ENCODE measurements at regions not wholly inside any gene's neighbourhood (a gene's known extent, or its start where the extent isn't known, plus 50 kb on each side); places are given as distances from the start of the nearest gene placed in this dataset.

DNA sequence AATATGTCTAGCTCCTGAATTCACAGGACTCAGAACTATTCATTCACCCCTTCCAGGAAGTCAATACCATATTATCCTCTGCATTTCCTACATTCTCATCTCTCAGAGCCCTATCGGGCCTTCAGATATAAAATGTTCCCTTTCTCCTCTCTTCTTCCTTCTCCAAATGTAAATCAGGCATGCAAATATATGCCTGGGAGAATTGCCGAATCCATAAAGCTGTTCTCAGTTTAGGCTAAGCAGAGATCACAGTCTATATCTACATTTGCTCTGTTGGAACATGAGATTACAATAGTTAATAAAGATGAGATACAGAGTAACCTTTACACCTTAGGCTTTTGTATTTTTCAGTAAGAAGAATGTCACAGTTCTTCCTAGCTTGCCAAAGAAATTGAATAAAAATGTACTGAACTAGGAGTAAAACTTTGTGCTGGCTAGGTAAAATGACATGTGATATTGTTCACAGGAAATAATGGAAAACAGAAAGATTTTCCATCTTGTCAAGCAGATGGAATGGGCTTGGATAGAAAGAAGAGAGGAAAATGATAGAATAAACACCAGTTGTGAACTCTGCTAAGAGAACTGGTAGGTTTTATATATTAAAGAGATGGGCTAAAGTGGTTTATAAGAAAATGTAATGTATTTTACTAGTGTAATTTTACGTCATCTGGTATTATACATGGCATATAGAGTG is 161.5 kb downstream of the NRIP1 start:
- no peaks in the 10 kb centered on the region for H3K4me1 ChIP-seq (ENCODE audit: control insufficient read depth, insufficient read depth, low read length)
- H3K27ac ChIP-seq (ENCODE audit: insufficient read depth, low read depth, low read length, poor library complexity, severe bottlenecking) = no peak overlapping the region
- no peaks in the 10 kb centered on the region for H3K27me3 ChIP-seq (ENCODE audit: control insufficient read depth, insufficient read depth, low read length, poor library complexity, severe bottlenecking)
- H3K36me3 ChIP-seq (ENCODE audit: control insufficient read depth, insufficient read depth, low read length) = no peaks in the 10 kb centered on the region
- 90 to 96% methylated on average over 3 of the region's 3 CpGs for WGBS, 2 experiments
- no peak overlapping the region for H3K4me3 ChIP-seq (ENCODE audit: insufficient read depth, low read depth, low read length)
- H3K9me3 ChIP-seq (ENCODE audit: control insufficient read depth, low read length) = no peaks in the 10 kb centered on the region

GRCh38 chr21:14901482-14901958 is 163.3 kb downstream of the NRIP1 start:
- Histone ChIP-seq H3K9me3 (ENCODE audit: control insufficient read depth, low read length) (no peaks in the 10 kb centered on the region), H3K36me3 (ENCODE audit: control insufficient read depth, insufficient read depth, low read length) (no peaks in the 10 kb centered on the region), H3K27ac (ENCODE audit: insufficient read depth, low read depth, low read length, poor library complexity, severe bottlenecking) (no peak overlapping the region), H3K4me3 (ENCODE audit: insufficient read depth, low read depth, low read length) (no peak overlapping the region), H3K4me1 (ENCODE audit: control insufficient read depth, insufficient read depth, low read length) (no peaks in the 10 kb centered on the region), H3K27me3 (ENCODE audit: control insufficient read depth, insufficient read depth, low read length, poor library complexity, severe bottlenecking) (no peaks in the 10 kb centered on the region)
- WGBS, 2 experiments = 90 to 100% methylated on average over 3 of the region's 3 CpGs

DNA sequence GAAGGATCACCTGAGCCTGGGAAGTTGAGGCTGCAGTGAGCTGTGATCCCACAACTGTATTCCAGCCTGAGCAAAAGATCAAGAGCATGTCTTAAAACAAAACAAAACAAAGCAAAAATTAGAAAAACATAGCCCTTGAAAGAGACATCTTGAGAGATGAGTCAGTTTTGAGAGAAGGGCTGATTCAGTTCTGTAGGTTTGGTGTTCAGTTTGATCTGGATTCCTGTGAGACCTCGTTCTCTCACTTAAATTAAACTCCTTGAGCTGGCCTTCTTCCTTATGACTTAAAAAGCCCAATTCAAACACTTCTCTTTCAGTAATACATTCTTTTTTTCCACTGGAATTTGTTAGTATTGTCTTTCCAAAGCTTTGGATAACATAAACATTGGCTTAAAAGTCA is 164.2 kb downstream of the NRIP1 start:
- H3K4me1 ChIP-seq (ENCODE audit: control insufficient read depth, insufficient read depth, low read length) = no peaks in the 10 kb centered on the region
- no peak overlapping the region for H3K27ac ChIP-seq (ENCODE audit: insufficient read depth, low read depth, low read length, poor library complexity, severe bottlenecking)
- no peaks in the 10 kb centered on the region for H3K27me3 ChIP-seq (ENCODE audit: control insufficient read depth, insufficient read depth, low read length, poor library complexity, severe bottlenecking)
- no peak overlapping the region for H3K4me3 ChIP-seq (ENCODE audit: insufficient read depth, low read depth, low read length)
- H3K36me3 ChIP-seq (ENCODE audit: control insufficient read depth, insufficient read depth, low read length) = no peaks in the 10 kb centered on the region
- no peaks in the 10 kb centered on the region for H3K9me3 ChIP-seq (ENCODE audit: control insufficient read depth, low read length)
- 93 to 100% methylated on average over 1 of the region's 1 CpG for WGBS, 2 experiments

DNA sequence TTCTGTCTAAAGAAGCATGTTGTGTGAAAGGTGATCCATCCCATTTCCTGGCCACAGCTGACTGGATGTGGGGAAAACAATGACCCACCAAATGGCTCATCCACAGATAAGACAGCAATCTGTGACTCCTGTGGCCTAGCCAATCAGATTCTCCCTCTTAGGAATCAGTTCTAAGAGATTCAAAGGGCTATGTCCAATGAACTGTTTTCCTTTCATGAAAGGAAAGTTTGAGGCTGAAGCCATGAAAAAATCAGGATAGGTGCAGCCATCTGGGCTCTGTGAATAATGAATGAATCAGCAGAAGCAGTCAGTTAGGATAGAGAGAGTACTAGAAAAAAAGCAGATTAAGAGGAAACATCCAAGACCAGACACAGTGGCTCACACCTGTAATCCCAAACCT is 164.7 kb downstream of the NRIP1 start:
- no peak overlapping the region for H3K27ac ChIP-seq (ENCODE audit: insufficient read depth, low read depth, low read length, poor library complexity, severe bottlenecking)
- no peaks in the 10 kb centered on the region for H3K4me1 ChIP-seq (ENCODE audit: control insufficient read depth, insufficient read depth, low read length)
- no peaks in the 10 kb centered on the region for H3K9me3 ChIP-seq (ENCODE audit: control insufficient read depth, low read length)
- no peaks in the 10 kb centered on the region for H3K27me3 ChIP-seq (ENCODE audit: control insufficient read depth, insufficient read depth, low read length, poor library complexity, severe bottlenecking)
- H3K4me3 ChIP-seq (ENCODE audit: insufficient read depth, low read depth, low read length) = no peak overlapping the region
- no peaks in the 10 kb centered on the region for H3K36me3 ChIP-seq (ENCODE audit: control insufficient read depth, insufficient read depth, low read length)

- H3K27ac ChIP-seq (ENCODE audit: insufficient read depth, low read depth, low read length, poor library complexity, severe bottlenecking) = no peak overlapping the region
- no peaks in the 10 kb centered on the region for H3K9me3 ChIP-seq (ENCODE audit: control insufficient read depth, low read length)
- 89 to 100% methylated on average over 1 to 2 of the region's 2 CpGs for WGBS, 2 experiments
- H3K4me3 ChIP-seq (ENCODE audit: insufficient read depth, low read depth, low read length) = no peak overlapping the region
- no peaks in the 10 kb centered on the region for H3K27me3 ChIP-seq (ENCODE audit: control insufficient read depth, insufficient read depth, low read length, poor library complexity, severe bottlenecking)
- no peaks in the 10 kb centered on the region for H3K36me3 ChIP-seq (ENCODE audit: control insufficient read depth, insufficient read depth, low read length)
- H3K4me1 ChIP-seq (ENCODE audit: control insufficient read depth, insufficient read depth, low read length) = no peaks in the 10 kb centered on the region
Measured at GRCh38 chr21:14895792-14896191, 169.0 kb downstream of the NRIP1 start.

DNA sequence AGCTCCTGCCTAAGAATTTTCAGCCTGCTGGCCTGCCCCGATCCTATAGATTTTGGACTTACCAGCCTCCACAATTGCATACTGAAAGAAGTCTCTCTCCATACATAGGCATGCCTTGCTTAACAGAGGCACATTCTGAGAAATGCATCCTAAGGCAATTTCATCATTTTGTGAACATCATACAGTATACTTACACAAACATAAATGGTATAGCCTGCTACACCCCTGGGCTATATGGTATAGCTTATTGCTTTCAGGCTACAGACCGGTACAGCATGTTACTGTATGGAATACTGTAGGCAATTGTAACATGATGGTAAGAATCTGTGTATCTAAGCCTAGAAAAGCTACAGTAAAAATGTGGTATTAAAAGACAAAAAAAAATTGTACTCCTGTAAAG is 174.7 kb downstream of the NRIP1 start:
- no peaks in the 10 kb centered on the region for H3K9me3 ChIP-seq (ENCODE audit: control insufficient read depth, low read length)
- no peak overlapping the region for H3K4me3 ChIP-seq (ENCODE audit: insufficient read depth, low read depth, low read length)
- H3K27me3 ChIP-seq (ENCODE audit: control insufficient read depth, insufficient read depth, low read length, poor library complexity, severe bottlenecking) = no peaks in the 10 kb centered on the region
- no peaks in the 10 kb centered on the region for H3K4me1 ChIP-seq (ENCODE audit: control insufficient read depth, insufficient read depth, low read length)
- 96 to 100% methylated on average over 2 of the region's 2 CpGs for WGBS, 2 experiments
- H3K27ac ChIP-seq (ENCODE audit: insufficient read depth, low read depth, low read length, poor library complexity, severe bottlenecking) = no peak overlapping the region
- no peaks in the 10 kb centered on the region for H3K36me3 ChIP-seq (ENCODE audit: control insufficient read depth, insufficient read depth, low read length)

DNA sequence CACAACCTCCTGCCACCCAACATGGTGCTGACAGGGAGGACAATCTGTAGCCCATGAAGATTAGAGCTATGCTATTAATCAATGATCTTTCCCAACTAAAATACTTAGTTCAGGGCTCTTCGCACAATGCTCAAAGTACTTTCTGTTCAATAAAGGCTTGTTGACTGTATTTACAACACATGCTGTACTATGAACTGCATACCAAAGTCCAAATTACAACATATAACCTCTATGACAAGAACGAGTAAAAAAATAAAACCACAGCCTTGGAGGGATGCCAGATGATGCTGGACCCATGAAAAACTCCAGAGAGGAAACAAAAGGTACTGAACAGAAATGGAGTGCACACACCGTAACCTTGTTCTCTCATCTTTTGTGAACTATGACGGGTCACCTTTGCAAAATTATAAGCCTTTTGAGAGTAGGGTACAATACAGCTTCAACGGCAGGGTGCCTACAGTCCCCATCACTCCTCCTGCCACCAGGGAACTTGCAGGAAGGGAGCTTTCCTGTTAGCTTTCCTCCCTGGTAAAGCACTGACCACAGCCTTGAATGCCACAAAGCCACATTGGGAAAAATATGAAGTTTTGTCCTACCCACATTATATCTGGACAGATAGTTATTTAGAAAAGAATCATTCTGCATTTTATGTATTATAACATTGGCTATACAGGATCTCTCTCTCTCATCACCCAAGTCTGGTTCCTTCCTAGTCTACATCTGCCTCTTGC is 175.6 kb downstream of the NRIP1 start:
- H3K27ac ChIP-seq (ENCODE audit: insufficient read depth, low read depth, low read length, poor library complexity, severe bottlenecking) = no peak overlapping the region
- H3K4me1 ChIP-seq (ENCODE audit: control insufficient read depth, insufficient read depth, low read length) = no peaks in the 10 kb centered on the region
- H3K36me3 ChIP-seq (ENCODE audit: control insufficient read depth, insufficient read depth, low read length) = no peaks in the 10 kb centered on the region
- H3K9me3 ChIP-seq (ENCODE audit: control insufficient read depth, low read length) = no peaks in the 10 kb centered on the region
- 94 to 95% methylated on average over 5 of the region's 5 CpGs for whole genome bisulfite sequencing, 2 experiments
- H3K4me3 ChIP-seq (ENCODE audit: insufficient read depth, low read depth, low read length) = no peak overlapping the region
- H3K27me3 ChIP-seq (ENCODE audit: control insufficient read depth, insufficient read depth, low read length, poor library complexity, severe bottlenecking) = no peaks in the 10 kb centered on the region

DNA sequence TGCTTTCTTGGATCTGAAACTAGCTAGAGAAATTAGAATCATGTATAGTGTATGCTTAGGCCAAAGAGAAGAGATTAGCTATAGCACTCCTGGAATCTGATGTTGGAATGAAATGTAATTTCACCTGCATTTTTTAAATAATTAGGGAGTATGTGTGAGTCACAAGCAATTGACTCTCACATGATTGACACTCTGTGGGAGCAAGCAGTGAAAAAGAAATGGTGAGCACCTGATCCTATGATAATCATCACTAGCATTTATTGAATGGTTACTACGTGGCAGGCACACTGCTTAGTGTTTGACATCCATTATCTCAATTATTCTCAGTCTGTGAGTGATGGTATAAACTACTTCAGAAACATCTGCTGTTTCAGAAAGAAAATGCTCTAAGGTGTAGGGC is 176.6 kb downstream of the NRIP1 start:
- no peak overlapping the region for H3K27ac ChIP-seq (ENCODE audit: insufficient read depth, low read depth, low read length, poor library complexity, severe bottlenecking)
- H3K4me1 ChIP-seq (ENCODE audit: control insufficient read depth, insufficient read depth, low read length) = no peaks in the 10 kb centered on the region
- no peaks in the 10 kb centered on the region for H3K36me3 ChIP-seq (ENCODE audit: control insufficient read depth, insufficient read depth, low read length)
- WGBS, 2 experiments = 88% methylated on average over 1 of the region's 1 CpG; no CpG with 5 or more reads in 1 of the 2 experiments
- H3K27me3 ChIP-seq (ENCODE audit: control insufficient read depth, insufficient read depth, low read length, poor library complexity, severe bottlenecking) = no peaks in the 10 kb centered on the region
- H3K9me3 ChIP-seq (ENCODE audit: control insufficient read depth, low read length) = no peaks in the 10 kb centered on the region
- no peak overlapping the region for H3K4me3 ChIP-seq (ENCODE audit: insufficient read depth, low read depth, low read length)

DNA sequence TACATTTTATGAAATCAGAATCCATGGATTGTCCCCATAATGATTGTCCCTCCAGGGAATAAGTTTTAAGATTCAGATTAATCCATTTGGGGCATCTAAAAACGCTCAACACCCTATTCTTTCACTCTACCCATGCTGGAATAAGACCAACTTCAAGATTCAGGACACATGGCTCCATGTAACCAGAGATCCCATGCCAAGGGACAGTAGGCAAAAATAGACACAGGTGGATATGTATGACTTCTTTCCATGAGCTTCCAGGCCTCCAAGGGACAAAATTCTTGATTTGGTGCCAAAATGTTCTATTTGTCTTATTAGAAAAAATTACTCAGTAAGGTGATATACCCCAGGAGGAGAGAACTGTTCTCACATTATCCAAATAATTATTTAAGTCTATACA is 178.8 kb downstream of the NRIP1 start:
- WGBS, 2 experiments = 82 to 91% methylated on average over 1 of the region's 1 CpG
- Histone ChIP-seq H3K36me3 (ENCODE audit: control insufficient read depth, insufficient read depth, low read length) (no peaks in the 10 kb centered on the region), H3K4me1 (ENCODE audit: control insufficient read depth, insufficient read depth, low read length) (no peaks in the 10 kb centered on the region), H3K27ac (ENCODE audit: insufficient read depth, low read depth, low read length, poor library complexity, severe bottlenecking) (no peak overlapping the region), H3K4me3 (ENCODE audit: insufficient read depth, low read depth, low read length) (no peak overlapping the region), H3K27me3 (ENCODE audit: control insufficient read depth, insufficient read depth, low read length, poor library complexity, severe bottlenecking) (no peaks in the 10 kb centered on the region), H3K9me3 (ENCODE audit: control insufficient read depth, low read length) (no peaks in the 10 kb centered on the region)

- 93 to 97% methylated on average over 1 of the region's 1 CpG for WGBS, 2 experiments
- H3K4me3 ChIP-seq (ENCODE audit: insufficient read depth, low read depth, low read length) = no peak overlapping the region
Measured at GRCh38 chr21:14883351-14883750, 181.4 kb downstream of the NRIP1 start.

More at GRCh38 chr21:14883351-14883750, 181.4 kb downstream of the NRIP1 start:
- no peak overlapping the region for H3K27ac ChIP-seq (ENCODE audit: insufficient read depth, low read depth, low read length, poor library complexity, severe bottlenecking)
- H3K36me3 ChIP-seq (ENCODE audit: control insufficient read depth, insufficient read depth, low read length) = no peaks in the 10 kb centered on the region
- H3K27me3 ChIP-seq (ENCODE audit: control insufficient read depth, insufficient read depth, low read length, poor library complexity, severe bottlenecking) = no peaks in the 10 kb centered on the region
- no peaks in the 10 kb centered on the region for H3K9me3 ChIP-seq (ENCODE audit: control insufficient read depth, low read length)
- no peaks in the 10 kb centered on the region for H3K4me1 ChIP-seq (ENCODE audit: control insufficient read depth, insufficient read depth, low read length)

Data from ectodermal cell (in vitro differentiated cells).